Gastroesophageal sphincter (tissue), 4 donors: ENCODE measurements at regions not wholly inside any gene's neighbourhood (a gene's known extent, or its start where the extent isn't known, plus 50 kb on each side); places are given as distances from the start of the nearest gene placed in this dataset.

Experiments used
- ATAC-seq: fragments of 150-250 bp; one replicate; pipeline ENCODE4 v1.9.1; 2016; ENCODE audit warnings: mild to moderate bottlenecking, moderate library complexity
- H3K27ac ChIP-seq, 4 donors: fragments of 200-600 bp; sonication (generic) in 3 of 4; 1 replicate in 3 of 4; 2 replicates in 1 of 4; pipeline ENCODE4 v1.5.1; 2016 to 2019
- H3K27me3 ChIP-seq: fragments of 200-600 bp; sonication (generic); one replicate; pipeline ENCODE4 v1.5.1; 2019
- H3K36me3 ChIP-seq, 2 donors: fragments of 200-600 bp; sonication (generic); one replicate each; pipeline ENCODE4 v1.5.1; 2019; ENCODE audit warnings: control low read depth in 1 of 2
- H3K4me1 ChIP-seq, 3 donors: fragments of 200-600 bp; sonication (generic); 1 replicate in 2 of 3; 2 replicates in 1 of 3; pipeline ENCODE4 v1.5.1; 2016 to 2019; ENCODE audit warnings: control low read depth in 2 of 3
- H3K4me3 ChIP-seq, 2 donors: fragments of 200-600 bp; sonication (generic); one replicate each; pipeline ENCODE4 v1.5.1; 2019; ENCODE audit warnings: mild to moderate bottlenecking in 1 of 2, moderate library complexity in 1 of 2
- H3K9me3 ChIP-seq, 3 donors: fragments of 200-600 bp; sonication (generic); one replicate each; pipeline ENCODE4 v1.5.1; 2017 to 2019; ENCODE audit warnings: control low read depth in 2 of 3
- CTCF ChIP-seq, 4 experiments: fragments of 200-600 bp in 2 of 4; fragments of 450-650 bp in 2 of 4; sonication (generic) in 1 of 4; IDR thresholded peaks; one replicate each; pipeline ENCODE4 v1.5.1; 2017 to 2019; ENCODE audit warnings: antibody characterized with exemption in 4 of 4, mild to moderate bottlenecking in 2 of 4, moderate library complexity in 2 of 4
- EP300 ChIP-seq: sonication (generic); formaldehyde crosslinking; IDR thresholded peaks from one replicate; pipeline ENCODE4 v1.6.1; 2017; ENCODE audit warnings: antibody characterized with exemption, mild to moderate bottlenecking
- POLR2A ChIP-seq, 2 donors: fragments of 450-650 bp; IDR thresholded peaks; one replicate each; pipeline ENCODE4 v1.6.1; 2017; ENCODE audit warnings: antibody characterized with exemption in 2 of 2, mild to moderate bottlenecking in 2 of 2, moderate library complexity in 1 of 2
- POLR2AphosphoS5 ChIP-seq: sonication (generic); formaldehyde crosslinking; IDR thresholded peaks from one replicate; pipeline ENCODE4 v1.6.1; 2017; ENCODE audit warnings: antibody characterized with exemption
- WGBS, 2 donors: methylation state at CpG; one replicate each; pipeline ENCODE4 v1.1.5; 2018; ENCODE audit warnings: low coverage in 1 of 2; 5-methylcytosine and 5-hydroxymethylcytosine counted together

GRCh38 chr16:73190688-73191659 lies 143.0 kb upstream of the ZFHX3 start:
- TF ChIP-seq POLR2A (IDR thresholded peaks at IDR 0.05) (no peak), CTCF (IDR thresholded peaks at IDR 0.05) (no peak), POLR2AphosphoS5 (no peak)
- no peak overlapping the region for H3K27ac ChIP-seq
- no peaks in the 10 kb centered on the region for H3K9me3 ChIP-seq
- H3K4me3 ChIP-seq, result no peak overlapping the region
- peaks cover 0 to 7% (median 0%) of the 10 kb centered on the region in 3 donors for H3K4me1 ChIP-seq
- H3K36me3 ChIP-seq, result no peaks in the 10 kb centered on the region
- no peaks in the 10 kb centered on the region for H3K27me3 ChIP-seq
- WGBS, 2 donors, result 77 to 80% methylated on average over 15 to 17 of the region's 19 CpGs
- ATAC-seq, result no peak

- 88 to 100% methylated on average over 1 to 2 of the region's 2 CpGs for WGBS, 2 donors
- H3K27ac ChIP-seq, result no peak overlapping the region
Observed at GRCh38 chr16:73190256-73190655, 142.3 kb upstream of the ZFHX3 start.

GRCh38 chr16:73189136-73189535 lies 141.2 kb upstream of the ZFHX3 start:
- Histone ChIP-seq H3K27ac (no peak overlapping the region), H3K36me3 (no peaks in the 10 kb centered on the region), H3K9me3 (no peaks in the 10 kb centered on the region), H3K4me3 (no peak overlapping the region), H3K4me1 (peaks cover 0 to 7% (median 0%) of the 10 kb centered on the region in 3 donors), H3K27me3 (no peaks in the 10 kb centered on the region)
- no peak for ATAC-seq
- 61 to 81% methylated on average over 11 to 13 of the region's 13 CpGs for WGBS, 2 donors
- no peak for TF ChIP-seq EP300
- TF ChIP-seq POLR2A (IDR thresholded peaks at IDR 0.05), result no peak
- no peak for TF ChIP-seq CTCF (IDR thresholded peaks at IDR 0.05)
- TF ChIP-seq POLR2AphosphoS5, result no peak

More at GRCh38 chr16:73190256-73190655, 142.3 kb upstream of the ZFHX3 start:
- H3K27me3 ChIP-seq, result no peaks in the 10 kb centered on the region
- no peaks in the 10 kb centered on the region for H3K36me3 ChIP-seq
- no peak for ATAC-seq
- H3K4me3 ChIP-seq, result no peak overlapping the region
- no peaks in the 10 kb centered on the region for H3K9me3 ChIP-seq
- TF ChIP-seq EP300 (no peak), POLR2A (IDR thresholded peaks at IDR 0.05) (no peak), POLR2AphosphoS5 (no peak), CTCF (IDR thresholded peaks at IDR 0.05) (no peak)
- H3K4me1 ChIP-seq, result peaks cover 0 to 7% (median 0%) of the 10 kb centered on the region in 3 donors

- Histone ChIP-seq H3K4me3 (no peak overlapping the region), H3K27me3 (peaks cover 9% of the 10 kb centered on the region), H3K9me3 (no peaks in the 10 kb centered on the region), H3K27ac (no peak overlapping the region), H3K4me1 (peaks cover 0 to 2% (median 0%) of the 10 kb centered on the region in 3 donors), H3K36me3 (no peaks in the 10 kb centered on the region)
- no peak for ATAC-seq
- WGBS, 2 donors, result 69 to 79% methylated on average over 3 to 4 of the region's 4 CpGs
- TF ChIP-seq POLR2AphosphoS5, result no peak
- no peak for TF ChIP-seq EP300
- no peak for TF ChIP-seq CTCF (IDR thresholded peaks at IDR 0.05)
- TF ChIP-seq POLR2A (IDR thresholded peaks at IDR 0.05), result no peak
Observed at GRCh38 chr16:73186752-73187601, 139.0 kb upstream of the ZFHX3 start.
